ENCODE measurements at regions not wholly inside any gene's neighbourhood (a gene's known extent, or its start where the extent isn't known, plus 50 kb on each side); places are given as distances from the start of the nearest gene placed in this dataset.

DNA sequence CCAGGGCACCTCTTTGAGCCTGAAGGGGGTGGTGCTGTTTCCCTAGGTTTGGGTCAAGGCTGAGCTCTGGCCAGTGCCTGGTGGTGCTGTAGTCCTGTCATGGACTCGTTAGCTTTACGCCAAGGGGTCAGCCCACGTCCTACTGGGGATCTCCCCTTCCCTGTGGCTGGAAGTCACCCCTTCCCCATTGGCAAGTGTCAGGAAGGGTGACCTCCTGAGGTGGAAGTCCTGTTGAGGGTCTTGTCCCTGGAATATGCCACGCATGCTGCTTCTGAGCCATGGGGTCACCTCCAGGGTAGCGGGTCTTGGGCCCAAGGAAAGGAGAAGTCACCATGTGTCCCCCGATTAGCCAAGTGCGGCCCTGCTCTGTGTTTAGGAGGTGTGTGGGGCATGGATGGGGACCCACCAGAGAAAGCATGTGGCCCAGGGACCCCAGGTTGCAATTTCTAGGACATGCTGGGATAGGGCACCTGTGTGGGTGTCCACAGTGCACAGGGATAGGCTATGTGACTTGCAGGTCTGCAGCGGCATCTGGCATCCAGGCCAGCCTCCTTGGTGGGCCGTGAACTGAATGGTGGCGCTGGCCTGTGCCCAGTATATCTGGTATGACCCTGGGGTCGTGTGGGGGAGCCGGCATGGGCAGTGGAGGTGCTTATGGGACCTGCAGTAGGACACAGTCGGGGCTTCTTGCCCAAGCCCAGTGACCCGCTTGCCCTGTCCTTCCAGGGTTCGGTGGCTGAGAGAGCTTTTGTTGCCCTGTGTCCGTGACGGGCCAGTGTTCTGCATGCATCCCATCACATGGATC lies 226.7 kb downstream of the SNRPN start:
- TF ChIP-seq, protein P1, sequence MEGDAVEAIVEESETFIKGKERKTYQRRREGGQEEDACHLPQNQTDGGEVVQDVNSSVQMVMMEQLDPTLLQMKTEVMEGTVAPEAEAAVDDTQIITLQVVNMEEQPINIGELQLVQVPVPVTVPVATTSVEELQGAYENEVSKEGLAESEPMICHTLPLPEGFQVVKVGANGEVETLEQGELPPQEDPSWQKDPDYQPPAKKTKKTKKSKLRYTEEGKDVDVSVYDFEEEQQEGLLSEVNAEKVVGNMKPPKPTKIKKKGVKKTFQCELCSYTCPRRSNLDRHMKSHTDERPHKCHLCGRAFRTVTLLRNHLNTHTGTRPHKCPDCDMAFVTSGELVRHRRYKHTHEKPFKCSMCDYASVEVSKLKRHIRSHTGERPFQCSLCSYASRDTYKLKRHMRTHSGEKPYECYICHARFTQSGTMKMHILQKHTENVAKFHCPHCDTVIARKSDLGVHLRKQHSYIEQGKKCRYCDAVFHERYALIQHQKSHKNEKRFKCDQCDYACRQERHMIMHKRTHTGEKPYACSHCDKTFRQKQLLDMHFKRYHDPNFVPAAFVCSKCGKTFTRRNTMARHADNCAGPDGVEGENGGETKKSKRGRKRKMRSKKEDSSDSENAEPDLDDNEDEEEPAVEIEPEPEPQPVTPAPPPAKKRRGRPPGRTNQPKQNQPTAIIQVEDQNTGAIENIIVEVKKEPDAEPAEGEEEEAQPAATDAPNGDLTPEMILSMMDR (IDR thresholded peaks at IDR 0.05; ENCODE audit: low read depth, low read length), result no peak
- no peak for TF ChIP-seq MYC (IDR thresholded peaks at IDR 0.05; ENCODE audit: low read depth, low read length)

All from NB4 (cell line).